HG03354 (cell line): ENCODE measurements at regions not wholly inside any gene's neighbourhood (a gene's known extent, or its start where the extent isn't known, plus 50 kb on each side); places are given as distances from the start of the nearest gene placed in this dataset.

Experiments
- ATAC-seq: cut with Tn5 transposase; IDR thresholded peaks from one replicate; pipeline ENCODE4 v1.9.1; 2021; ENCODE audit warnings: mild to moderate bottlenecking; ENCODE audit not compliant: unreplicated experiment, poor library complexity, severe bottlenecking

- ATAC-seq = no peak
These were observed 71.8 kb downstream of the C4orf33 start for GRCh38 chr4:129167640-129168260.

GRCh38 chr4:129172181-129172580, 76.2 kb downstream of the C4orf33 start:
- no peak for ATAC-seq

GRCh38 chr4:129176864-129177263, 80.9 kb downstream of the C4orf33 start:
- peak; percentile 85 for ATAC-seq

- no peak for ATAC-seq
These were observed 83.3 kb downstream of the C4orf33 start for GRCh38 chr4:129179276-129179675.

GRCh38 chr4:129189630-129190029, 93.7 kb downstream of the C4orf33 start:
- no peak for ATAC-seq

GRCh38 chr4:129193357-129194100, 97.6 kb downstream of the C4orf33 start:
- no peak for ATAC-seq

- no peak for ATAC-seq
These were observed 112.5 kb downstream of the C4orf33 start for GRCh38 chr4:129208481-129208880.

- ATAC-seq = no peak
These were observed 117.7 kb downstream of the C4orf33 start for GRCh38 chr4:129213692-129214091.

GRCh38 chr4:129218360-129218759, 122.4 kb downstream of the C4orf33 start:
- no peak for ATAC-seq

- no peak for ATAC-seq
These were observed 122.9 kb downstream of the C4orf33 start for GRCh38 chr4:129218897-129219296.

GRCh38 chr4:129220254-129220653, 124.3 kb downstream of the C4orf33 start:
- no peak for ATAC-seq

GRCh38 chr4:129223945-129224344, 128.0 kb downstream of the C4orf33 start:
- no peak for ATAC-seq

- no peak for ATAC-seq
These were observed 134.9 kb downstream of the C4orf33 start for GRCh38 chr4:129230846-129231245.

GRCh38 chr4:129231945-129232588, 136.1 kb downstream of the C4orf33 start:
- no peak for ATAC-seq

- ATAC-seq = no peak
These were observed 136.8 kb downstream of the C4orf33 start for GRCh38 chr4:129232589-129233337.

- no peak for ATAC-seq
These were observed 137.7 kb downstream of the C4orf33 start for GRCh38 chr4:129233691-129234090.

- no peak for ATAC-seq
These were observed 140.4 kb downstream of the C4orf33 start for GRCh38 chr4:129236351-129236750.

- no peak for ATAC-seq
These were observed 143.1 kb downstream of the C4orf33 start for GRCh38 chr4:129239088-129239487.

- no peak for ATAC-seq
These were observed 144.9 kb downstream of the C4orf33 start for GRCh38 chr4:129240816-129241215.

GRCh38 chr4:129246145-129246544, 150.2 kb downstream of the C4orf33 start:
- ATAC-seq = no peak
